Muscle of back (tissue), 3 donors: ENCODE measurements at regions not wholly inside any gene's neighbourhood (a gene's known extent, or its start where the extent isn't known, plus 50 kb on each side); places are given as distances from the start of the nearest gene placed in this dataset.
"Not testable (repeated sequence)": the region's sequence is repeated elsewhere in the genome, so short reads cannot be mapped to it uniquely, and the experiment has no call there.

Source experiments
- DNase-seq, 3 donors: peaks; one replicate each; pipeline versions ENCODE4 v3.0.0 to v3.0.0-alpha.2; 2013

DNA sequence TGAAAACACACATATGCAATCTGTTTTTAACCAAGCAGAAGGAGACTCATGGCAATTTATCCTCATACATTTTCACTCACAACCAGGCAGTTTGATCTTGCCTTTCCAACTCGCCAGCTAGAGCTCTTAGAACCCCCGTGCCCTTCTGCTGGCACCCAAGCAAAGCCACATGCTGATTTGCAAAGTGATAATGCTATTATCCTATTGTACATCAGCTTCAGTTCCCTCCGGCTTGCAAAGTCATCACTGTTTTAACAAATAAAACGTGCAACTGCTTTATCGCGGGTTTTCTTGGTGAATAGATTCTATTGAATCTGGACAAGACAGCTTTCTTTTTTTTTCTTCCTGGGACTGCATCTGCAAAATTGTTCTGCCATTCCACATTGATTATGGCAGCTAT is 314.6 kb downstream of the LNPK start:
- DNase-seq = no peak

DNA sequence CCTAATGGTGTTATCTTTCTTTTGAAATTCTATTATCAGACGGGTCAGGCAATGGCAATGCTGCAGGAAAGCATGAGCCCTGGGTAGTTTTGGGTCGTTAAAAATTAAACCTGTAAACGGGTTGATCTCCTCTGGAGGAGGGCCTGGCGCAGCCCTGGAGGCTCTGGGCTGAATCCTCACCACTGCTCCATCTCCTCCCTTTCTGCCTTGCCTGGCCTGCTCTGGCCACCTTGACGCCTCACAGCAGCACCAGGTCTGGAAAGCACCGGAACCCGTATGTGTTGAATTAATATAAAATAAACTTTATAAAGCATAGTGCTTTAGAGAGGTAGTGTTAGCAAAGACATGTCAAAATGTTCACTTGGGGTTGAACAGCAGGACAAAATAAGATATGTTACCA is 316.1 kb downstream of the LNPK start:
- no peak for DNase-seq

DNA sequence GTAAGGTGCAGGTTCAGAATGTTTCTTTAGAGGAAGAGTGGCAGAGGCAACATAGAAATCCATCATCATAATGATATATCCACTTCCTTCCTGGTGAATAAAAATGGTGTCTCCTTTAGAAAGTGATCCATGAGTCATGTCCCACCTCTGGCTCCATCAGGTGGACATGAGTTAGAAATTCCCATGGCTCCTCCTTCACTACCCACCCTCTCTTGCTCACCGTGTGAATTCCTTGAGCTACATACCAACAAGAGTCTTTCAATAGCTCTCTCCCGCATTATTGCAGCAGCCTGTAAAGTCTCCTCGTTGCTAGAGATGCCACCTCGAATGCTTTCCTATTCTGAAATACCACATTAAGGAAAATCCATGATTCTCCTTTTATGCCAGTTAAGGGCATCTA is 317.6 kb downstream of the LNPK start:
- DNase-seq = no peak

GRCh38 chr2:175679728-175680127 is 322.3 kb downstream of the LNPK start:
- no peak for DNase-seq

DNA sequence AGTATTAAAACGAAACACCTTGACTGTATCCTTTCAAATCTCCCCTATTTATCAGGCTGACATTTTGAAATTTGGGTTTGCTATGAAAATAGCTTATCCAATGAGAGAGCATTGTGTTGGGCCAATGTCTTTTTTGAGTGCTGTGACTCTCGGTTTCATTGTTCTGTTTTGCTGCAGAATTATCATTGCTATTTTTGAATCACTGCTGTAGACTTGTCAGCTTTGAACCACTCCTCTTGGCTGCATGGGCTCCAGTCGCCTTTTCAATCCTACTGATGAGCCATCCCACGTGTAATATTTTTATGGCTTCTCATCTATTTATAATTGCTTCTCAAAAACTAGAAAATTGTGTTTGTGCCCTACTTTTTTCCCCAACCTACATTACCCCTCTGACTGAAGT is 322.8 kb downstream of the LNPK start:
- no peak for DNase-seq

DNA sequence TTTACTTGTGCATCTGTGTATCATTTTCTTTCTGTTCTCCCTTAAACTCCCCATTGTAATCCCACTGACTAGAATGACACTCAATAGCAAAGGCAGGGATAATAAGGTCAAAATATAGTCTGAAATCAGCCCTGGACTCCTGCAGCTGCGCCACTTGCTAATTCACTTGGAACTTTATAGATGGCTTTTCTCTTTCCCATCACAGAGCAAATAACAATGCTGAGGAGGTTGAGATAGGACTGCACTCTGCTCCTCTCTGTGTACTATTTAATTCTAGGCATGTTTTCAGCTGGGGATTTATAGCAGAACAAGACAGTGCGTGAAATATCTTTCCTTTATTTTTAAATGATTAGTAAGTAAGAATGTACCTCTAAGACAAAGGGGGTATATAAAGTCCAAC is 324.2 kb downstream of the LNPK start:
- no peak for DNase-seq

GRCh38 chr2:175676813-175677212 is 325.3 kb downstream of the LNPK start:
- no peak for DNase-seq

GRCh38 chr2:175668804-175669203 is 333.3 kb downstream of the LNPK start:
- not testable (repeated sequence) for DNase-seq

GRCh38 chr2:175662335-175662734 is 339.7 kb downstream of the LNPK start:
- DNase-seq = no peak

- DNase-seq = no peak
Observed at GRCh38 chr2:175648577-175649063, 353.4 kb downstream of the LNPK start.

GRCh38 chr2:175647058-175647457 is 355.0 kb downstream of the LNPK start:
- peak; percentile 12 to 34 (median 25) for DNase-seq

DNA sequence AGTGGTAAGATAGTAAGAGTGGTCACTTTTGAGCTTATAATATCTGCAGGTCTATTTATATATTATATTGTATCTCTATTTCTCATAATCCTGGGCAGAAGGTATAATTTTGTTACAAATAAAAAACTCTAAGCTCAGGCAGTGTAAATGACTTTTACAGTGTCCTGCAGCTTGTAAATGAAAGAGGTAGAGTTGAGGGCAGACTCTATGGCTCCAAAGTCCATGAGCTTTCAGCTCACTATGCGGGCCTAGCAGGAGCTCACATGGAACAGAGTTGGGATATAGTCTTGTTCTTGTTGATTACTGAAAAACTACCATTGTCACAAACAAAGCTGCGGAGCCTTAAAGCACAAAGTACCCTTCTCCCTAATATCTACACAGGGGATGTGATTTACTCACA is 361.4 kb downstream of the LNPK start:
- no peak for DNase-seq

GRCh38 chr2:175633227-175633626 is 368.8 kb downstream of the LNPK start:
- DNase-seq = no peak

GRCh38 chr2:175631245-175631623 is 370.8 kb downstream of the LNPK start:
- peak in 1 of 3 donors; percentile 8 for DNase-seq

- no peak for DNase-seq
Observed at GRCh38 chr2:175630280-175631244, 371.5 kb downstream of the LNPK start.

DNA sequence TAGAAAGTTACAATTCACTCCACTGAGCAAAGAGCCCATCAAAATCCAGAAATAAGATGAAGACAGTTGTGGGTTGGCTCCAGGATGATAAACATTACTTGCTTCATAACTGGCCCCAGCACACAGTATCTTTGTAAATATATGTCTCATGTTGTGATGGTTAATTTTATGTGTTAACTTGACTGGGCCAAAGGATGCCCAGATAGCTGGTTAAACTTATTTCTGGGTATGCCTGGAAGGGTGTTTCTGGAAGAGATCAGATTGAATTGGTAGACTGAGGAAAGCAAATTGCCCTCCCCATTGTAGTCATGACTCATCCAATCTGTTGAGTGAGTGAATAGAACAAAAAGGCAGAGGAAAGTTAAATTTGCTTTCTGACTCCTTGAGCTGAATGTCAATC is 373.8 kb downstream of the LNPK start:
- DNase-seq = no peak

- DNase-seq = no peak
Observed at GRCh38 chr2:175627405-175627804, 374.7 kb downstream of the LNPK start.

GRCh38 chr2:175626796-175627195 is 375.3 kb downstream of the LNPK start:
- DNase-seq = no peak

- peak in 1 of 3 donors; percentile 21 for DNase-seq
Observed at GRCh38 chr2:175624785-175625184, 377.3 kb downstream of the LNPK start.

GRCh38 chr2:175624211-175624761 is 377.8 kb downstream of the LNPK start:
- peak in 1 of 3 donors; percentile 31 for DNase-seq

- DNase-seq = no peak
Observed at GRCh38 chr2:175621821-175622220, 380.2 kb downstream of the LNPK start.

GRCh38 chr2:175620106-175620505 is 382.0 kb downstream of the LNPK start:
- peak; percentile 15 to 52 (median 24) for DNase-seq
